ENCODE measurements at regions not wholly inside any gene's neighbourhood (a gene's known extent, or its start where the extent isn't known, plus 50 kb on each side); places are given as distances from the start of the nearest gene placed in this dataset.

GRCh38 chr2:67755156-67755882, 307.5 kb downstream of the C1D start:
- Histone ChIP-seq H3K9ac (ENCODE audit: insufficient read depth in 1 of 2, low read length in 2 of 2) (no peak overlapping the region), H3K4me3 (no peak overlapping the region), H3K27ac (ENCODE audit: low read depth in 1 of 2, low read length in 1 of 2) (no peak overlapping the region), H3K4me1 (ENCODE audit: control insufficient read depth in 5 of 5, insufficient read depth in 5 of 5, low read length in 5 of 5) (no peaks in the 10 kb centered on the region), H3K27me3 (ENCODE audit: control insufficient read depth in 3 of 3, insufficient read depth in 3 of 3, low read length in 2 of 3) (no peaks in the 10 kb centered on the region), H3K9me3 (ENCODE audit: control insufficient read depth in 4 of 4, insufficient read depth in 3 of 4, low read length in 3 of 4) (no peaks in the 10 kb centered on the region), H3K36me3 (ENCODE audit: control insufficient read depth in 4 of 4, insufficient read depth in 4 of 4, low read length in 4 of 4) (no peaks in the 10 kb centered on the region)
- no peak for ATAC-seq (ENCODE audit: insufficient read depth, low FRiP score)
- TF ChIP-seq CTCF (IDR thresholded peaks at IDR 0.05; ENCODE audit: control extremely low read depth, extremely low read depth): no peak
- no peak for DNase-seq
- 81 to 85% methylated on average over 11 of the region's 11 CpGs for WGBS, 2 donors

- no peaks in the 10 kb centered on the region for H3K9me3 ChIP-seq (ENCODE audit: control insufficient read depth in 4 of 4, insufficient read depth in 3 of 4, low read length in 3 of 4)
- no peak overlapping the region for H3K4me3 ChIP-seq
- ATAC-seq (ENCODE audit: insufficient read depth, low FRiP score): no peak
- no peaks in the 10 kb centered on the region for H3K36me3 ChIP-seq (ENCODE audit: control insufficient read depth in 4 of 4, insufficient read depth in 4 of 4, low read length in 4 of 4)
- DNase-seq: no peak
- H3K9ac ChIP-seq (ENCODE audit: insufficient read depth in 1 of 2, low read length in 2 of 2): no peak overlapping the region
- H3K27ac ChIP-seq (ENCODE audit: low read depth in 1 of 2, low read length in 1 of 2): no peak overlapping the region
- H3K4me1 ChIP-seq (ENCODE audit: control insufficient read depth in 5 of 5, insufficient read depth in 5 of 5, low read length in 5 of 5): no peaks in the 10 kb centered on the region
- TF ChIP-seq CTCF (IDR thresholded peaks at IDR 0.05; ENCODE audit: control extremely low read depth, extremely low read depth): no peak
- H3K27me3 ChIP-seq (ENCODE audit: control insufficient read depth in 3 of 3, insufficient read depth in 3 of 3, low read length in 2 of 3): no peaks in the 10 kb centered on the region
- 70 to 86% methylated on average over 3 of the region's 3 CpGs for WGBS, 2 donors
Observed at GRCh38 chr2:67760995-67761394, 301.8 kb downstream of the C1D start.

DNA sequence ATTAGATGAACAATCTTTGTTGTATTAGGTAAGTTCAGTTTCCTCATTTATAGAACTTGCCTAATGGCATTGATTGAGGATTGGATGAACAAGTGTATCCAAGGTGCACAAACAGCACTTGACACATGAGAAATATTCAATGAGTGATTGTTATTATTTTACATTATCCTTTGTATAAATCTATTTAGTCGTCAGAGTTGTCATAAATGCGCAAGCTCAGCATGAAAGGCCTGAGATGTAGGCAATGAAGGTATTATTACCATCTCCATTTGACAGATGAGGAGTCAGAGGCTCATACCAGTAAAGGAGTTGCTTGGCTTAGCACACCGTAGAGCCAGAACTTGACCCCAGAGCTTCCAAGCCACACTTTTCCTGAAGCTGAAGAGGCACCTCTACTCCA, 291.4 kb downstream of the C1D start:
- no peak for DNase-seq
- H3K9me3 ChIP-seq (ENCODE audit: control insufficient read depth in 4 of 4, insufficient read depth in 3 of 4, low read length in 3 of 4): no peaks in the 10 kb centered on the region

More for the DNA sequence above, 291.4 kb downstream of the C1D start:
- Histone ChIP-seq H3K4me3 (no peak overlapping the region), H3K9ac (ENCODE audit: insufficient read depth in 1 of 2, low read length in 2 of 2) (no peak overlapping the region), H3K27ac (ENCODE audit: low read depth in 1 of 2, low read length in 1 of 2) (no peak overlapping the region), H3K36me3 (ENCODE audit: control insufficient read depth in 4 of 4, insufficient read depth in 4 of 4, low read length in 4 of 4) (no peaks in the 10 kb centered on the region), H3K4me1 (ENCODE audit: control insufficient read depth in 5 of 5, insufficient read depth in 5 of 5, low read length in 5 of 5) (peaks cover 0 to 14% (median 3%) of the 10 kb centered on the region in 5 donors), H3K27me3 (ENCODE audit: control insufficient read depth in 3 of 3, insufficient read depth in 3 of 3, low read length in 2 of 3) (no peaks in the 10 kb centered on the region)
- WGBS, 2 donors: 95 to 96% methylated on average over 3 of the region's 3 CpGs
- no peak for ATAC-seq (ENCODE audit: insufficient read depth, low FRiP score)
- TF ChIP-seq CTCF (IDR thresholded peaks at IDR 0.05; ENCODE audit: control extremely low read depth, extremely low read depth): no peak
